ENCODE measurements at regions not wholly inside any gene's neighbourhood (a gene's known extent, or its start where the extent isn't known, plus 50 kb on each side); places are given as distances from the start of the nearest gene placed in this dataset.
"Not testable (repeated sequence)": the region's sequence is repeated elsewhere in the genome, so short reads cannot be mapped to it uniquely, and the experiment has no call there.

DNA sequence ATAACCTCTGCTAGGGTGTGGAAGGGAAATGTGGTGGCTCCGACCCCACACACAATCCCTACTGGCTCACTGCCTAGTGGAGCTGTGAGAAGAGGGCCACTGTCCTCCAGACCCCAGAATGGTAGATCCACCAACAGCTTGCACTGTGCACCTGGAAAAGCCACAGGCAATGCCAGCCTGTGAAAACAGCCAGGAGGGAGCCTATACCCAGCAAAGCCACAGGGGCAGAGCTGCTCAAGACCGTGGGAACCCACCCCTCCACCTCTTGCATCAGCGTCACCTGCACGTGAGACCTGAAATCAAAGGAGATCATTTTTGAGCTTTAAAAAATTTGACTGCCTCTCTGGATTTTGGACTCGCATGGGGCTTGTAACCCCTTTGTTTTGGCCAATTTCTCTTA lies 249.0 kb upstream of the CDH2 start:
- H4K20me1 ChIP-seq (ENCODE audit: control insufficient read depth, extremely low read depth, insufficient read depth, low read length), result no peaks in the 10 kb centered on the region
- no peak overlapping the region for H2AFZ ChIP-seq (ENCODE audit: low read length)

DNA sequence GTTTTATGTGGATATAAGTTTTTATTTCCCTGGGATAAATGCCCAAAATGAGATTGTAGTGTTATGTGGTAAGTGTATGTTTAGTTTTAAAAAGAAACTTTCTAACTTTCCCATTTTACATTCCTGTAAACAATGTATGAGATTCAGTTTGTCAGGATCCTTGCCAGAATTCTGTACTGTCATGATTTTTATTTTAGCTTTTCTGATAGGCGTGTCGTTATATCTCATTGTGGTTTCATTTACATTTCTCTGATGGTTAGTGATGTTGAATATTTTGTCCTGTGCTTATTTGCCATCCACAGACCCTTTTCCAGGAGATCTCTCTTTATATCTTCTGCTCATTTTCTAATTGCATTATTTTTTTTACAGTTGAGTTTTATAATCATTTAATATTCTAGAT lies 245.6 kb upstream of the CDH2 start:
- Histone ChIP-seq H3K4me3 (replicated peaks in 1 of 4; ENCODE audit: control extremely low read depth in 1 of 4, insufficient read depth in 1 of 4, low read depth in 3 of 4, low read length in 4 of 4) (no peak overlapping the region), H3K4me1 (ENCODE audit: control insufficient read depth, extremely low read depth, insufficient read depth, low read length) (no peaks in the 10 kb centered on the region), H3K27ac (ENCODE audit: insufficient read depth, low read length) (no peak overlapping the region), H3K9ac (ENCODE audit: insufficient read depth, low read length) (no peak overlapping the region), H3K4me2 (ENCODE audit: extremely low read depth, insufficient read depth, low read length) (no peak overlapping the region), H3K79me2 (ENCODE audit: control insufficient read depth, insufficient read depth, low read length) (no peaks in the 10 kb centered on the region), H2AFZ (ENCODE audit: low read length) (no peak overlapping the region), H3K9me3 (ENCODE audit: control insufficient read depth, insufficient read depth, low read depth, low read length) (no peaks in the 10 kb centered on the region), H3K27me3 (ENCODE audit: control insufficient read depth, insufficient read depth, low read length) (no peaks in the 10 kb centered on the region), H4K20me1 (ENCODE audit: control insufficient read depth, extremely low read depth, insufficient read depth, low read length) (no peaks in the 10 kb centered on the region), H3K36me3 (ENCODE audit: control insufficient read depth, insufficient read depth, low read length) (no peaks in the 10 kb centered on the region)
- TF ChIP-seq, protein P1, sequence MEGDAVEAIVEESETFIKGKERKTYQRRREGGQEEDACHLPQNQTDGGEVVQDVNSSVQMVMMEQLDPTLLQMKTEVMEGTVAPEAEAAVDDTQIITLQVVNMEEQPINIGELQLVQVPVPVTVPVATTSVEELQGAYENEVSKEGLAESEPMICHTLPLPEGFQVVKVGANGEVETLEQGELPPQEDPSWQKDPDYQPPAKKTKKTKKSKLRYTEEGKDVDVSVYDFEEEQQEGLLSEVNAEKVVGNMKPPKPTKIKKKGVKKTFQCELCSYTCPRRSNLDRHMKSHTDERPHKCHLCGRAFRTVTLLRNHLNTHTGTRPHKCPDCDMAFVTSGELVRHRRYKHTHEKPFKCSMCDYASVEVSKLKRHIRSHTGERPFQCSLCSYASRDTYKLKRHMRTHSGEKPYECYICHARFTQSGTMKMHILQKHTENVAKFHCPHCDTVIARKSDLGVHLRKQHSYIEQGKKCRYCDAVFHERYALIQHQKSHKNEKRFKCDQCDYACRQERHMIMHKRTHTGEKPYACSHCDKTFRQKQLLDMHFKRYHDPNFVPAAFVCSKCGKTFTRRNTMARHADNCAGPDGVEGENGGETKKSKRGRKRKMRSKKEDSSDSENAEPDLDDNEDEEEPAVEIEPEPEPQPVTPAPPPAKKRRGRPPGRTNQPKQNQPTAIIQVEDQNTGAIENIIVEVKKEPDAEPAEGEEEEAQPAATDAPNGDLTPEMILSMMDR (conservative IDR thresholded peaks at IDR 0.05 in 1 of 2, IDR thresholded peaks at IDR 0.05 in 1 of 2; ENCODE audit: low read depth in 1 of 2, low read length in 2 of 2), result no peak
- DNase-seq (ENCODE audit: low read depth in 2 of 2), result no peak

More for the DNA sequence above, 249.0 kb upstream of the CDH2 start:
- TF ChIP-seq EZH2 (IDR thresholded peaks at IDR 0.05; ENCODE audit: low read length, missing control alignments), result no peak
- TF ChIP-seq, protein P1 (conservative IDR thresholded peaks at IDR 0.05 in 1 of 2, IDR thresholded peaks at IDR 0.05 in 1 of 2; ENCODE audit: low read depth in 1 of 2, low read length in 2 of 2), result no peak
- no peak overlapping the region for H3K27ac ChIP-seq (ENCODE audit: insufficient read depth, low read length)
- H3K4me2 ChIP-seq (ENCODE audit: extremely low read depth, insufficient read depth, low read length), result no peak overlapping the region
- no peaks in the 10 kb centered on the region for H3K79me2 ChIP-seq (ENCODE audit: control insufficient read depth, insufficient read depth, low read length)
- no peak overlapping the region for H3K9ac ChIP-seq (ENCODE audit: insufficient read depth, low read length)
- H3K4me3 ChIP-seq (replicated peaks in 1 of 4; ENCODE audit: control extremely low read depth in 1 of 4, insufficient read depth in 1 of 4, low read depth in 3 of 4, low read length in 4 of 4), result no peak overlapping the region
- H3K36me3 ChIP-seq (ENCODE audit: control insufficient read depth, insufficient read depth, low read length), result no peaks in the 10 kb centered on the region
- no peak for DNase-seq (ENCODE audit: low read depth in 2 of 2)
- no peaks in the 10 kb centered on the region for H3K4me1 ChIP-seq (ENCODE audit: control insufficient read depth, extremely low read depth, insufficient read depth, low read length)
- H3K27me3 ChIP-seq (ENCODE audit: control insufficient read depth, insufficient read depth, low read length), result no peaks in the 10 kb centered on the region
- no peaks in the 10 kb centered on the region for H3K9me3 ChIP-seq (ENCODE audit: control insufficient read depth, insufficient read depth, low read depth, low read length)

DNA sequence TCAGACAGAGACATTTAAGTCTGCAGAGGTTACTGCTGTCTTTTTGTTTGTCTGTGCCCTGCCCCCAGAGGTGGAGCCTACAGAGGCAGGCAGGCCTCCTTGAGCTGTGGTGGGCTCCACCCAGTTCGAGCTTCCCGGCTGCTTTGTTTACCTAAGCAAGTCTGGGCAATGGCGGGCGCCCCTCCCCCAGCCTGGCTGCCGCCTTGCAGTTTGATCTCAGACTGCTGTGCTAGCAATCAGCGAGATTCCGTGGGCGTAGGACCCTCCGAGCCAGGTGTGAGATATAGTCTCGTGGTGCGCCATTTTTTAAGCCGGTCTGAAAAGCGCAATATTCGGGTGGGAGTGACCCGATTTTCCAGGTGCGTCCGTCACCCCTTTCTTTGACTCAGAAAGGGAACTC lies 245.0 kb upstream of the CDH2 start:
- not testable (repeated sequence) for H3K27me3 ChIP-seq (ENCODE audit: control insufficient read depth, insufficient read depth, low read length); H3K4me1 ChIP-seq (ENCODE audit: control insufficient read depth, extremely low read depth, insufficient read depth, low read length); H3K4me2 ChIP-seq (ENCODE audit: extremely low read depth, insufficient read depth, low read length); H3K4me3 ChIP-seq (replicated peaks in 1 of 4; ENCODE audit: control extremely low read depth in 1 of 4, insufficient read depth in 1 of 4, low read depth in 3 of 4, low read length in 4 of 4); H3K9ac ChIP-seq (ENCODE audit: insufficient read depth, low read length); H2AFZ ChIP-seq (ENCODE audit: low read length); H3K9me3 ChIP-seq (ENCODE audit: control insufficient read depth, insufficient read depth, low read depth, low read length); H3K36me3 ChIP-seq (ENCODE audit: control insufficient read depth, insufficient read depth, low read length); H3K27ac ChIP-seq (ENCODE audit: insufficient read depth, low read length); DNase-seq (ENCODE audit: low read depth in 2 of 2); H3K79me2 ChIP-seq (ENCODE audit: control insufficient read depth, insufficient read depth, low read length); H4K20me1 ChIP-seq (ENCODE audit: control insufficient read depth, extremely low read depth, insufficient read depth, low read length)

DNA sequence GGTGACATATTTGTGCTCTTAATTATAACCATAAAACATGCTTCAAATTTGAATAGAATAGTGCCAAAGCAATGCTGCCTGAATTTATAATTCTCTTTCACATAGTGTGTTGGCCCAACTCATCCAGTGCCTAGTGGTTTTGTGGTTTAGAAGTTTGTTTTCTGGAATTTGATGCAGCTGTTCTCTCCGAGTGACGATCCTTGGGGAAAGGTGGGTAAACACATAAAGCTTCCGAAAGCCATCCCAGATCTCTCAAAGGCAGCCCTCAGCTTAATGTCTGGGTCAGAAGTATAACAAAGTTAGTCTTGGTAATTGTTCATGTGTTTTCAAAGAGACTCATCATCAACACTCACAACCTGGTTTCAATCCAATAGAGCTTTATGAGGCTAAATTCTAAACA lies 235.6 kb upstream of the CDH2 start:
- no peak overlapping the region for H3K27ac ChIP-seq (ENCODE audit: insufficient read depth, low read length)
- H3K9me3 ChIP-seq (ENCODE audit: control insufficient read depth, insufficient read depth, low read depth, low read length), result no peaks in the 10 kb centered on the region
- no peak overlapping the region for H3K4me3 ChIP-seq (replicated peaks in 1 of 4; ENCODE audit: control extremely low read depth in 1 of 4, insufficient read depth in 1 of 4, low read depth in 3 of 4, low read length in 4 of 4)
- H3K79me2 ChIP-seq (ENCODE audit: control insufficient read depth, insufficient read depth, low read length), result no peaks in the 10 kb centered on the region
- H3K27me3 ChIP-seq (ENCODE audit: control insufficient read depth, insufficient read depth, low read length), result no peaks in the 10 kb centered on the region
- no peaks in the 10 kb centered on the region for H3K36me3 ChIP-seq (ENCODE audit: control insufficient read depth, insufficient read depth, low read length)
- H3K4me2 ChIP-seq (ENCODE audit: extremely low read depth, insufficient read depth, low read length), result no peak overlapping the region
- H4K20me1 ChIP-seq (ENCODE audit: control insufficient read depth, extremely low read depth, insufficient read depth, low read length), result no peaks in the 10 kb centered on the region
- no peak overlapping the region for H3K9ac ChIP-seq (ENCODE audit: insufficient read depth, low read length)
- H2AFZ ChIP-seq (ENCODE audit: low read length), result no peak overlapping the region
- DNase-seq (ENCODE audit: low read depth in 2 of 2), result peak in 1 of 2 donors; percentile 60
- no peak for TF ChIP-seq EZH2 (IDR thresholded peaks at IDR 0.05; ENCODE audit: low read length, missing control alignments)
- no peaks in the 10 kb centered on the region for H3K4me1 ChIP-seq (ENCODE audit: control insufficient read depth, extremely low read depth, insufficient read depth, low read length)

Measured in fibroblast of lung (primary cell).